Medulla oblongata (tissue), 1 donor: ENCODE measurements at regions not wholly inside any gene's neighbourhood (a gene's known extent, or its start where the extent isn't known, plus 50 kb on each side); places are given as distances from the start of the nearest gene placed in this dataset.
"Not testable (repeated sequence)": the region's sequence is repeated elsewhere in the genome, so short reads cannot be mapped to it uniquely, and the experiment has no call there.

Experiments used
- DNase-seq: peaks from one replicate; pipeline ENCODE4 v3.0.0-alpha.2; 2015; ENCODE audit errors: extremely low spot score

- no peak for DNase-seq
Measured at GRCh38 chr6:115441651-115442050, 619.0 kb downstream of the FRK start.

DNA sequence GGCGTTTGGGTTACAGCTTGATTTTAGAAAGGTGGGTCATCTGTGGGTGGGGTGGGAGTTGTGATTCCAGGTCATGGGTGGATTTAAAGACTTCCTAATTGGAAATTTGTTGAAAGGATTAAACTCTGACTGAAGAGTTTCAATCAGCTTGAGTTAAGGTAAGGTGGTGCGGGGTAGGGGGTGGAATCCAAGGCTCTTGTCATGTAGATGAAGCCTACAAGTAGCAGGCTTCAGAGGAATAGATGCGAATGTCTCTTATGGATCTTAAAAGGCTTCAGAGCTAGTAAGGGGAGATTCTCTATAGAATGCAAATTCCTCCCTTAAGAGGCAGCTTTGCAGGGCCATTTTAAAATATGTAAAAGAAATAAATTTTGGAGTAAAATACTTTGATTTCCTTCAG lies 645.3 kb downstream of the FRK start:
- DNase-seq, result no peak

DNA sequence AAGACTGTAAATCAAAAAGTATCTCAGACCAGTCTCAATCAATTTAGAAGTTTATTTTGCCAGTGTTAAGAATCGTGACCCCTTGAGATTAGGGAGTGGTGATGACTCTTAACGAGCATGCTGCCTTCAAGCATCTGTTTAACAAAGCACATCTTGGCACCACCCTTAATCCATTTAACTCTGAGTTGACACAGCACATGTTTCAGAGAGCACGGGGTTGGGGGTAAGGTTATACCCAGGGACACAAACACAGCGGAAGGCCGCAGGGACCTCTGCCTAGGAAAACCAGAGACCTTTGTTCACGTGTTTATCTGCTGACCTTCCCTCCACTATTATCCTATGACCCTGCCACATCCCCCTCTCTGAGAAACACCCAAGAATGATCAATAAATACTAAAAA lies 645.8 kb downstream of the FRK start:
- not testable (repeated sequence) for DNase-seq

- no peak for DNase-seq
Measured at GRCh38 chr6:115411756-115412155, 648.9 kb downstream of the FRK start.

DNA sequence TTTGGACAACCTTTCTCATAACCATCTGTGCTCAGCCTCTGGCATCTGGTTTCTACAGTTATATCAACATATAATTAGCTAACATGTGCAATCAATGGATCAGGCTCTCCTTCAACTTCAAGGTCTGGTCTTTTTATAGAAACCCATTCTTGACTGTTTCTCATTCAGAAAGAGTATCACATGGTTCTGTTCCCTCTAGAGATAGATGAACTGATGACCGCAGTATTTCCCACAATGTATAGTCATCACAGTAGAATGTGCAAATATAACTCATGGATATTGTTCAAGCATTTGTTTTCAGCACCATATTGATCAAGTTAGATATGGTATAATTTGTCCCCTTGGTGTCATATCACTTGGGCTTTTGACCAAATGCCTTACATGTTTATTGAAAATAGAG lies 656.2 kb downstream of the FRK start:
- DNase-seq, result no peak

DNA sequence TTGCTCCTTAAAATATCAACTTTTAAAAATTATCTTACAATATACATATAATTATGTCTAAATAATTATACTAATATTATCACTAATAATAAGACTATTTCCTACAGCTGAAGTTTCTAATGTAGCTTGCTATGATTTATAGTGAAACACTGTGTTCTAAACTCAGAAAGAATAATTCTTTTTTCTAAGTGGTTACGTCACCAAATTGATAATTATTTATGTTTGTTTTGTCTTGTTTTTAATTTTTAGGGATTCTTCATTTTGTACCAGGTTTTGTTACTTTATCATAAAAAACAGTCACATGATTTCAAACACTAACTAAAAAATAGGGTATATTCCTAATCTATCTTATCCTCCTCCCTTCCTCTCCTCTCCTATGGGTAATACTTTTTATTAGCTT lies 662.1 kb downstream of the FRK start:
- DNase-seq, result no peak

- no peak for DNase-seq
Measured at GRCh38 chr6:115396112-115396906, 664.4 kb downstream of the FRK start.

DNA sequence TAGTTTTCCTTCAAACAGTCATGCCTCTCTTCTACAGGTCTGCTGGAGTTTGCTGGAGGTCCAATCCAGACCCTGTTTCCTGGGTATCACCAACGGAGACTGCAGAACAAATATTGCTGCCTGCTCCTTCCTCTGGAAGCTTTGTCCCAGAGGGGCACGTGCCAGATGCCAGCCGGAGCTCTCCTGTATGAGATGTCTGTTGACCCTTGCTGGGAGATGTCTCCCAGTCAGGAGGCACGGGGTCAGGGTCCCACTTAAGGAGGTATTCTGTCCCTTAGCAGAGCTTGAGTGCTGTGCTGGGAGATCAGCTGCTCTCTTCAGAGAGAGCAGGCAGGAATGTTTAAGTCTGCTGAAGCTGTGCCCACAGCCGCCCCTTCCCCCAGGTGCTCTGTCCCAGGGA lies 666.9 kb downstream of the FRK start:
- no peak for DNase-seq

- DNase-seq, result no peak
Measured at GRCh38 chr6:115370202-115370601, 690.5 kb downstream of the FRK start.

DNA sequence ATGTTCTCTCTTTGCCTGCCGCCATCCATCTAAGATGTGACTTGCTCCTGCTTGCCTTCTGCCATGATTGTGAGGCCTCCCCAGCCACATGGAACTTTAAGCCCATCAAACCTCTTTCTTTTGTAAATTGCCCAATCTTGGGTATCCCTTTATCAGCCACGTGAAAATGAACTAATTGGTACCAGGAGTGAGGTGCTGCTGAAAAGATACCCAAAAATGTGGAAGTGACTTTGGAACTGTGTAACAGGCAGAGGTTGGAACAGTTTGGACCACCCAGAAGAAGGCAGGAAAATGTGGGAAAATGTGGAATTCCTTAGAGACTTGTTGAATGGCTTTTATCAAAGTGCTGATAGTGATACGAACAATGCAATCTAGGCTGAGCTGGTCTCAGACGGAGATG lies 694.9 kb downstream of the FRK start:
- DNase-seq, result no peak

GRCh38 chr6:115363379-115363778 lies 697.3 kb downstream of the FRK start:
- DNase-seq, result no peak

DNA sequence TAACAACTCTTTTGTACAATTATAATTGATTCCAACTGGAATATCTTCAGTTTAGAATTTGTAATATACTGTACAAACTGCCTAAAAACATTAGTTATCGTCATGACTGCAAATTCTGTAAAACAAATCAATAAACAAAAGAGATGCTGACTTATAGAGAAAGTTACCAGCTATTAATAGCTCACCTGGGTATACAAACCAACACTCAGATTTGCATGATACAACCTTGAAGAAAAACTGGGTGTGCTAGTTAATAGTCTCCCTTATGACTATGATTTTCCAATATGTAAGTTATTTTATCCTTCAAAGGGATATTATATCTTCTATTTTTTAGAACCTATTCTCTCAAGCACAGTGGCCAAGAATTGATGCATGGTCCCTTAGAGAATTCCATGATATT lies 698.5 kb downstream of the FRK start:
- DNase-seq, result no peak

GRCh38 chr6:115360602-115361325 lies 699.9 kb downstream of the FRK start:
- no peak for DNase-seq

- no peak for DNase-seq
Measured at GRCh38 chr6:115358616-115359015, 702.1 kb downstream of the FRK start.

DNA sequence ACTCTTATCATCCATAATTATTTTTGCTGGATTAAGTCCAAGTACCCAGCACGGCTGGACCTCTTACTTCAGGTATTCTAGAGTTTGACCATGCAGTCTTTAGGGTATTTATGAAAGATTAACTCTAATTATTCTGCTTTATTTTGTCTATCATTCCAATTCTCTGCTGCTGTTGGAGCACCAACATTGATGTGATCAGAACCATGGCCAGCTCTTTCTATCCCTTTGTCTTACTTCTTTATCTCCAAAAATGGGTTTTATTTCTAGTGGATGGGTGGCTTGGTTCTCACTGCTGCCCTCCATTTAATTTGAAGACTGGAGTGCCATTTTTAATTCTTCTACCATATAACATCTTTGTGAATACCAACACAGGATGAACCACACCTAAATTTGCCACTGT lies 704.3 kb downstream of the FRK start:
- DNase-seq, result no peak

DNA sequence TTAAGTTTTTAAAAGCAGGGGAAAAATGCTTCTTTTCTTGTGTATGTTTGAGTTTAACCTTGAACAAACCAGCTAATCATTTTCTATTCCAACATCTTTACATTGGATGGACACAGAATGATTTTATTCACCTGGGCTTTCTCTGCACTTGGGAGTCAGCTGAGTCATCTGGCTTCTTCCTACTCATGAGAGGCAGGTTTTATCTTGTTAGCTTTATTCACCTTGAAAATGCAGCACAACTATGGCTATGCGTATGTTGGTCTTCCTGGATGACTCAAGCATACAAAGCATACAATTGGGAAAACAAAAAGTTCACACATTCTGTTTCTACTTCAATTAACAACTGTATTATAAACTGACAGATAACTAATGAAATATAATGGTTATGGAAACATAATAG lies 737.7 kb downstream of the FRK start:
- no peak for DNase-seq

GRCh38 chr6:115319823-115320222 lies 740.9 kb downstream of the FRK start:
- no peak for DNase-seq

DNA sequence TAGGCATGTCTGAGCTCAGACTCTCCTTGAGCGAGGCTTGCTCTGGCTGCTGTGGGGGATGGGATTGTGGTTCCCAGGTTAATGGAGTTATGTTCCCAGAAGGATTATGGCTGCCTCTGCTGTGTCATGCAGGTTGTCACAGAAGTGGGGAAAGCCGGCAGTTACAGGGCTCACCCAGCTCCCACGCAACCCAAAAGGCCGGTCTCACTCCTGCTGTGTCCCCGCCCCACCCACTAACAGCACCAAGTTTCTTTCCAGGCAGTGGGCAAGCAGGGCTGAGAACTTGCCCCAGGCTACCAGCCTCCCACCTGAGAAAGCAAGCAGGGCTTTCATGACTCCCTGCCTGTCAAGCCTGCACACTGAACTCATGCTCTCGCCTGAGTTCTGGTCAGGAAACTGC lies 750.5 kb downstream of the FRK start:
- no peak for DNase-seq

- DNase-seq, result no peak
Measured at GRCh38 chr6:115302731-115303130, 758.0 kb downstream of the FRK start.

- no peak for DNase-seq
Measured at GRCh38 chr6:115287467-115287866, 773.2 kb downstream of the FRK start.

DNA sequence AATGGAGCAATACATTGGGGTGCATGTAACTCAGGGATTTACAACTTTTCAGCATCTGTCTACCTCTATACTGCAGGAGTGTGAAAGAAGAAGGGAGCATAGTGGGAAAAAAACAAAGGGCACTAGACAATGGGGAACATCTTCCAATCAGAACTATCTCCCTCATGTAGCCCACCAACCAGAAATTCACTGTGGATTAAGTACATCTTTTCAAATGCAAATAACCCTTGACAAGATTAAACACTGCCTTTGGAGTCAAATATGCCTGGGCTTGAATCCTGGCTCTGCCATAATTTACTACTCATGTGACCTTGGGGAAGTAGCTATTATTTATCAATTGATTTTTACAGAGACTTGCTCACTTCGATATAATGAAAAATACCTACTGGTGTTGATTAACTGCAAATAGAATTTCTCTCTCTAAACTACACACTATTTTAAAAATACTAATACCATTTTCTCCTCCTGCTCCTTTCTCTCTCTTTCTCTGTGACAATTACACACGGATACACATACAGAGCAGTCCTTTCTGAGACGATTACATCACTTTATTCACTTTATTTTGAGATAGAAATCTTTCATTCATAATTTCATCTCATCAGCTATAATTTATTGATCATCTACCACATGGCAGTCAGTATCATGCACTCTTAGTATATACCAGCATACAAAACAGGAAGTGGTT lies 783.7 kb downstream of the FRK start:
- no peak for DNase-seq

DNA sequence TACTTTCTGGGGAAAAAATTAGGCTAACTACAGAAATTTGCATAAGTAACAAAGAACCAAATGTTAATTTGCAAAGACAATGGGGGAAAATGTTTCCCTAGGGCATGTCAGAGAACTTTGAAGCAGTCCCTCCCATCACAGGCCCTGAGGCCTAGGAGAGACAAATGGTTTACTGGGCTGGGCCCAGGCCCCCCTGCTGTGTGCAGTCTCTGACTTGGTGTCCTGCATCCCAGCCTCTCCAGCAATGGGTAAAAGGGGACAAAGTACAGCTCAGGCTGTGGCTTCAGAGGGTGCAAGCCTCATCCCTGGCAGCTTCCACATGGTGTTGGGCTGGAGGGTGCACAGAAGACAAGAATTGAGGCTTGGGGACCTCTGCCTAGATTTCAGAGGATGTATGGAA lies 788.4 kb downstream of the FRK start:
- DNase-seq, result no peak

- no peak for DNase-seq
Measured at GRCh38 chr6:115271434-115271833, 789.3 kb downstream of the FRK start.
